Endothelial cell (in vitro differentiated cells): ENCODE measurements at regions not wholly inside any gene's neighbourhood (a gene's known extent, or its start where the extent isn't known, plus 50 kb on each side); places are given as distances from the start of the nearest gene placed in this dataset.

Source experiments
- DNase-seq: peaks from one replicate; pipeline ENCODE4 v3.0.0; 2021; ENCODE audit warnings: low spot score
- H3K27ac Mint-ChIP-seq: one replicate; pipeline ENCODE4 v1.8.0; 2021; ENCODE audit warnings: mixed read lengths, inconsistent platforms; ENCODE audit not compliant: unreplicated experiment
- H3K27me3 Mint-ChIP-seq: one replicate; pipeline ENCODE4 v1.8.0; 2021; ENCODE audit warnings: mild to moderate bottlenecking, moderate library complexity, mixed read lengths, inconsistent platforms; ENCODE audit not compliant: unreplicated experiment
- H3K36me3 Mint-ChIP-seq: one replicate; pipeline ENCODE4 v1.8.0; 2021; ENCODE audit warnings: mild to moderate bottlenecking, low read depth, mixed read lengths, inconsistent platforms; ENCODE audit not compliant: unreplicated experiment
- H3K4me1 Mint-ChIP-seq: one replicate; pipeline ENCODE4 v1.8.0; 2021; ENCODE audit warnings: mild to moderate bottlenecking, mixed read lengths, inconsistent platforms; ENCODE audit not compliant: unreplicated experiment
- H3K4me3 Mint-ChIP-seq: one replicate; pipeline ENCODE4 v1.8.0; 2021; ENCODE audit warnings: mild to moderate bottlenecking, mixed read lengths, inconsistent platforms; ENCODE audit not compliant: unreplicated experiment
- H3K9me3 Mint-ChIP-seq: one replicate; pipeline ENCODE4 v1.8.0; 2021; ENCODE audit warnings: mixed read lengths, inconsistent platforms; ENCODE audit not compliant: unreplicated experiment
- CTCF ChIP-seq: fragments of 200-600 bp; sonication (generic); IDR thresholded peaks from one replicate; pipeline ENCODE4 v1.5.0; 2021; ENCODE audit warnings: antibody characterized with exemption; ENCODE audit not compliant: unreplicated experiment

DNA sequence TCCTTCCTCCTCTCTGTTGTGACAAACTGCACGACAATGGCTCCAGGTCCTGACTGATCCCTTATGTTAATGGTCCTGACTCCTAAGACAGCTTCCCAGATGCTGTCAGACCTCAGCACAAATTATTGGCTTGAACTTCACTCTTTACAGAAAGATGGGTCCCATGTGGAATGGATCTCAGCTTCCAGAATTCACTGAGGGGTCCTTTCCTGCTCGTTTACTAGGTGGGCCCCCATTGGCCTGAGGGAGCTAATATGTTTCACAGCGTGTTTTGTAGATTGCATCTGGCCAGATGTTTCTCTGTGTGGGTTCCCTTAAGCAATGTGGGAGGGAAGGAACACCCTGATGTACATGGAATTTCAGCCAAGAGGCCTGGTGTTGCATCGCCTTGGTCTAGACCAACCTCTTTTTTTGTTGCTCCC lies 826.6 kb downstream of the MAFB start:
- Mint-ChIP-seq H3K36me3 (no peaks in the 10 kb centered on the region), H3K9me3 (no peaks in the 10 kb centered on the region), H3K27me3 (peaks cover 1% of the 10 kb centered on the region), H3K27ac (no peak overlapping the region), H3K4me3 (no peak overlapping the region), H3K4me1 (no peaks in the 10 kb centered on the region)
- DNase-seq: no peak
- TF ChIP-seq CTCF: no peak

GRCh38 chr20:39861381-39861780 lies 827.7 kb downstream of the MAFB start:
- no peaks in the 10 kb centered on the region for H3K4me1 Mint-ChIP-seq
- peaks cover 1% of the 10 kb centered on the region for H3K27me3 Mint-ChIP-seq
- no peak overlapping the region for H3K4me3 Mint-ChIP-seq
- no peak for DNase-seq
- H3K27ac Mint-ChIP-seq: no peak overlapping the region
- H3K36me3 Mint-ChIP-seq: no peaks in the 10 kb centered on the region
- no peak for TF ChIP-seq CTCF
- H3K9me3 Mint-ChIP-seq: no peaks in the 10 kb centered on the region

DNA sequence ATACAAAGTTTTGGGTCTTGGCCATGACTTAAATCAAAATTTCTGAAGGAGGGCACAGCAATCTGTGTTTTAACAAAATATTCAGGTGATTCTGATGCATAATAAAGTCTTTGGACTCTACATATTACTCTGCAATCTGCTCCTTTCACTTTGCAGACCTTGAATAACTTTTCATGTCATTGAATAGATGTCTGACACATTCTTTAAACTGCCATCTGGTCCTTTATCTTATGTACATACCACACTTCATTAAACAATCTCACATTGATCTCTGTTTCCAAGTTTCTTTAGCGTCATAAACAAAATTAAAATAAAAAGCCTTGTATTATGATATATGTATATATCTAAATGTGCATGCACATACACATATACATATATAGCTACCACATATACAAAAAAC lies 831.2 kb downstream of the MAFB start:
- Mint-ChIP-seq H3K27ac (no peak overlapping the region), H3K4me3 (no peak overlapping the region), H3K9me3 (no peaks in the 10 kb centered on the region), H3K4me1 (no peaks in the 10 kb centered on the region), H3K27me3 (no peaks in the 10 kb centered on the region), H3K36me3 (no peaks in the 10 kb centered on the region)
- no peak for DNase-seq
- no peak for TF ChIP-seq CTCF

DNA sequence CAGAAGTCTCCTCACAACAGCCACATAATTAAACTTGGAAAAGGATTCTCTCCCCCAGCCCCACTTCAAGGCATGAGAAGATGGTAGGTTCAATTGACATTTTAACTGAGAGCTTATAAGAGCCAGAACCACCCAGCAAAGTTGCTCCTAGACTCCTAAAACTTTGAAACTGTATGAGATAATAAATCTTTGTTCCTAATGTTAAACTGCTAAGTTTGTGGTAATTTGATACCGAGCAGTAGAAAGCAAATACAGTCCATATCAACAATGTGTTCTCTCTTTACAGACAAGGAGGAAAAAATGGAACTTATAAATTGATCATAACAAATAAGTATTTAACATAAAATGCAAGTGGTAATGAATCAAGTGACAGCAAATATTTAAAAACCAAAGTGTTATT lies 831.8 kb downstream of the MAFB start:
- no peak for TF ChIP-seq CTCF
- no peaks in the 10 kb centered on the region for H3K27me3 Mint-ChIP-seq

GRCh38 chr20:39855799-39856198 lies 833.2 kb downstream of the MAFB start:
- DNase-seq: no peak
- H3K9me3 Mint-ChIP-seq: no peaks in the 10 kb centered on the region
- no peaks in the 10 kb centered on the region for H3K36me3 Mint-ChIP-seq
- H3K4me1 Mint-ChIP-seq: no peaks in the 10 kb centered on the region
- TF ChIP-seq CTCF: no peak
- no peak overlapping the region for H3K4me3 Mint-ChIP-seq
- no peaks in the 10 kb centered on the region for H3K27me3 Mint-ChIP-seq
- H3K27ac Mint-ChIP-seq: no peak overlapping the region

More for the DNA sequence above, 831.8 kb downstream of the MAFB start:
- DNase-seq: no peak
- H3K27ac Mint-ChIP-seq: no peak overlapping the region
- no peaks in the 10 kb centered on the region for H3K4me1 Mint-ChIP-seq
- no peaks in the 10 kb centered on the region for H3K9me3 Mint-ChIP-seq
- no peaks in the 10 kb centered on the region for H3K36me3 Mint-ChIP-seq
- no peak overlapping the region for H3K4me3 Mint-ChIP-seq
